Stimulated activated CD4-positive, alpha-beta T cell treated with anti-CD3 and anti-CD28 coated beads, Interleukin-4, amount 100 ng/mL, for 48 hours (primary cell): ENCODE measurements at regions not wholly inside any gene's neighbourhood (a gene's known extent, or its start where the extent isn't known, plus 50 kb on each side); places are given as distances from the start of the nearest gene placed in this dataset.

Source experiments
- DNase-seq, 2 donors: peaks; one replicate each; pipeline ENCODE4 v3.0.0-alpha.2; 2020; ENCODE audit warnings: low read depth in 2 of 2

- no peak for DNase-seq
Measured at GRCh38 chr13:86731987-86732386, 932.8 kb upstream of the SLITRK6 start.

DNA sequence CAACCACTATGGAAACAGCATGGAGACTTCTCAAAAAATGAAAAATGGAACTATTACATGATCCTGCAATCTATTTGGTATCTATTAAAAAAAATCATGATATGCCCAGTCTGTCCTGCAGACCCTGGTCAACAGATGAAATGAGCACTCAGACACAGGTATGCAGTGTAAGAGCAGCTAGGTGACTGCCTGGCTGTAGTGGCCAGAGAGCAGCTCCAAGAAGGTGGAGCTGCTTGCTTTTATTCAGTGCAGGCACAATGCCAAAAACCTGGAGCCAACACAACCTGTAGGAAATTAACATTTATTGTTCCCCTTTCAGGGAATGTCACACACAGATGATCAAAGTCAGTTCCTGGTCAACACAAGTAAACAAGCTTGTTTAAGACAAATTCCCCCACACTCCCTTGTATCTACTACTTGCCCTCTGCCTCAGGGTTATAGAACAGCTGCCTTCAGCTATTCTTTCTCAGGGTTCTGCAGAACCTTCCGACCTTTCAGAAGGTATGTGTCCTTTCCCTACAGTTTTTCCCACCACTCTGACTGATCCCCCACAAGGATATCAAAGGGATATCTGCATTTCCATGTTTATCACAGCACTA lies 933.7 kb upstream of the SLITRK5 start:
- no peak for DNase-seq

GRCh38 chr13:86741762-86742285 lies 929.3 kb upstream of the SLITRK5 start:
- DNase-seq: no peak

DNA sequence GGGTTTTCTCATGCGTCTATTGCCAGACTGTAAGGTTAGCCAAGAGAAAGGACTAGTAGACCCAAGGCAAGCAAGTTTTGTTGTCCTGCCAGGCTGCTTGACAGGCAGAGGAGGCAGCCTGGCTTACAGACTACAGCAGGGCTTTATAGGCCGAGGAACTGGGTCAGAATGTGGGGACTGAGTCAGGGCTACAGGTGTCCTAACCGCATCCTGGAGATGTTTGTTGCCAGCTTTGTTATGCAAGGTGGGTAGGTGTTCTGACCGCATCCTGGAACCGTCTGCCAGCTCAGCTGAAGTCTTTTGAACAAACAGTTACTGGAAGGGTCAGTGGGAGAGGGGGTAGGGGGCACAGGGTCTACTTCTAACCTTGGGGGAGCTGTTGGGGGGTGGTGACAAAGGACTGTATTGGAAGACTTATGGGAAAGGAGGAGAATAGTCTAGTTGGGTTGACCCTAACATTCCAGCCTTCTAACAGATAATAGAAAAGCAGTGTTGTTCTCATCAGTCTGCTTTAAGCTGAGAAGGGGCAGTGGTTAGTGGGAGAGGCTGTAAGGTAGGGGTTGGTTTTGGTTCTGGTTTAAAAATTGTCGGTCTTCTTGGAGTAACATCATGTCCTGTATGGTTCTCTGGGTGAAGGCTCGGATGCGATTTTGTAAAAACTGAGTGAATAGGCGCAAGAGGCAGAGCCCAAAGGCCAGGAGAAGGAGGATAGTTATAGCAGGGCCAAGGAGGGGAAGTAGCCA lies 913.8 kb upstream of the SLITRK5 start:
- DNase-seq: no peak

- DNase-seq: no peak
Measured at GRCh38 chr13:86758116-86758515, 913.1 kb upstream of the SLITRK5 start.

DNA sequence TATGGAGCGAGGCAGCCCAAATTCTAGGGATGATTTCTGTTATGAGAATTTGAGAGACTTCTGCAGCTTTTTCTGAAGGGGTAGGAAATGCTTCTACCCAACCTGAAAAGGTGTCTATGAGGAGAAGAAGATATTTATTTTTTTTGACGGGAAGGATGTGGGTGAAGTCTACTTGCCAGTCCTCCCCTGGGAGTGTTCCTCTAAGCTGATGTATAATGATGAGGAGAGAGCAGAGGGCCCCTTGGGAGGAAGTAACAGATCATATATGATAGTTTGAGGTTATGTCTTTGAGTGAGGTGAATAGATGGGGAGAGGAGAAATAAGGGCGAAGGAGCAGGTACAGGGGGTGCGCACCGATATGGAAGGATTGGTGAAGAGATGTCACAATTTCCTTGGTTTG lies 910.6 kb upstream of the SLITRK5 start:
- no peak for DNase-seq

DNA sequence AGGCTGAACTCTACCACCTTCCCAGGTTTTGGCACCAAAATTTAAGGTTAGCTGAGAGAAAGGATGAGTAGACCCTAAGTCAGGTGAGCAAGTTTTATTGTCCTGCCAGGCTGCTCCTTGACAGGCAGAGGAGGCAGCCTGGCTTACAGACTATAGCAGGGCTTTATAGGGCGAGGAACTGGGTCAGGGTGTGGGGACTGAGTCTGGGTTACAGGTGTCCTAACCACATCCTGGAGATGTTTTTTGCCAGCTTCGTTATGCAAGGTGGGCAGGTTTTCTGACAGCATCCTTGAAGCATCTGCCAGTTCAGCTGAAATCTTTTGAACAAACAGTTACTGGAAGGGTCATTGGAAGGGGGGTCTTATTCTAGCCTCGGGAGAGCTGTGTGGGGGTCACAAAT lies 905.7 kb upstream of the SLITRK5 start:
- DNase-seq: no peak

GRCh38 chr13:86788616-86789015 lies 882.6 kb upstream of the SLITRK5 start:
- no peak for DNase-seq

DNA sequence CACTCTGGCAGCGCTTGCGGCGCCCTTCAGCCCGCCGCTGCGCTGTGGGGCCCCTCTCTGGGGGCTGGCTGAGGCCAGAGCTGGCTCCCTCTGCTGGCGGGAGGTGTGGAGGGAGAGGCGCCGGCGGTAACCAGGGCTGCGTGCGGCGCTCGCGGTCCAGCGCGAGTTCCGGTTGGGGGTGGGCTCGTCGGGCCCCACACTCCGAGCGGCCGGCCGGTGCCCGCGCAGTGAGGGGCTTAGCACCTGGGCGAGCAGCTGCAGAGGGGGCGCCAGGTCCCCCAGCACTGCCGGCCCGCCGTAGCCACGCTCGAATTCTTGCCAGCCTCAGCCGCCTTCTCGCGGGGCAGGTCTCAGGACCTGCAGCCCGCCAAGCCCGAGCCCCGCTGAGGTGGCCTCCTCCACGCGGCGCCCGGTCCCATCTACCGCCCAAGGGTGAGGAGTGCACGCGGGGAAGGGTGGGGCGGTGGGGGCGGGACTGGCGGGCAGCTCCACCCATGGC lies 879.0 kb upstream of the SLITRK5 start:
- no peak for DNase-seq

- DNase-seq: no peak
Measured at GRCh38 chr13:86795858-86796257, 875.3 kb upstream of the SLITRK5 start.

DNA sequence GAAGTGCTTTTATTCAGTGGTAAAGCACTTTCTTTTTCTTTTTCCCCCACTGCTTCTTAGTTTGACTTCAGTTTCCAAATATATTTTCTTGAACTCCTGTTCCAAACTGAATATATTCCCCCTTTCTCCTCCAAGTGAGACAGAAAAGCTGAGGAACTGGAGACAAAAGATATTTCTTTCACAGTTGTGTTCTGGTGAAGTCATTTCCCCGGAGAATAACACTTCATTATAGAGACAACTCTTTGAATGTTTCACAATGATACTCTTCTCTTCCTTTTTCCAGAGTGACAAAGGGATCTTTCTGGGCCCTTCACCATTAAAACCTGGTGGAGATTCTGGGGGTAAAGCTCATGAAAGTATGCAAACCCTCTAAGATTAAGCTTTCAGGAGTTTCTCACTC lies 860.8 kb upstream of the SLITRK5 start:
- DNase-seq: no peak

DNA sequence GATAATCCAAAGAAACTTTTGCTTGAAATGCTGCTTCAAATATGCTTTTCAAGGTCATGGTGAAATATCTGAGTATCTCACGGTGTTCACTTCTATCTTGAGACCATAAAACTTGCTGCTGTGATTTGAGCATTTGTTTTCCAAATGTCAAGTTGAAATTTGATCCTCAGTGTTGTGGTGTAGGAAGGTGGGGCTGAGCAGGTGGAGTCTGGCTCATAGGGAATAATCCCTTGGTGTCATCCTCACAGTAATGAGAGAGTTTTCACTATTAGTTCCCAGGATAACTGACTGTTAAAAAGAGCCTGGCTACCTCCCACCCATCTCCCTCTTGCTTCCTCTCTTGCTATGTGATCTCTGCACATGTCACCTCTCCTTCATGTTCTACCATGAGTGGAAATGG lies 858.0 kb upstream of the SLITRK5 start:
- DNase-seq: no peak

DNA sequence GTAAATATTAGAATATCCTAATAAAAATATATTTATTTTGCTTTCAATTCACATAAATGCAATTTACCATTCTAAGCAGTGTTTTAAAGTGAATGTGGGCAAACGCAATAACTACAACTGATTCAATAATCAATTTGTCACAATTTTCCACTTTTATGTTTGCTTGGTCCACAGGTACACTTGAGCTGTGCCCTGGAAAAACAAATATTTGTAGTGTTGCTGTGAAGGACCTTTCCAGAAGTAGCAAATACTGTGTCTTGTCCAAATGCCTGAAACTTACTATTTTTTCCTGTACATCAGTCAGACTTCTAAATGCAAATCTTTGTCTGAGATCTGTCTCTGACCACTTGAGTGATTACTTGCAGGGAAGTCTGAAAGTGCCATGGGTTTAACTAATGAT lies 845.8 kb upstream of the SLITRK5 start:
- no peak for DNase-seq

- DNase-seq: no peak
Measured at GRCh38 chr13:86826232-86826631, 844.9 kb upstream of the SLITRK5 start.

- DNase-seq: no peak
Measured at GRCh38 chr13:86830046-86830445, 841.1 kb upstream of the SLITRK5 start.

GRCh38 chr13:86831084-86831483 lies 840.1 kb upstream of the SLITRK5 start:
- DNase-seq: no peak

DNA sequence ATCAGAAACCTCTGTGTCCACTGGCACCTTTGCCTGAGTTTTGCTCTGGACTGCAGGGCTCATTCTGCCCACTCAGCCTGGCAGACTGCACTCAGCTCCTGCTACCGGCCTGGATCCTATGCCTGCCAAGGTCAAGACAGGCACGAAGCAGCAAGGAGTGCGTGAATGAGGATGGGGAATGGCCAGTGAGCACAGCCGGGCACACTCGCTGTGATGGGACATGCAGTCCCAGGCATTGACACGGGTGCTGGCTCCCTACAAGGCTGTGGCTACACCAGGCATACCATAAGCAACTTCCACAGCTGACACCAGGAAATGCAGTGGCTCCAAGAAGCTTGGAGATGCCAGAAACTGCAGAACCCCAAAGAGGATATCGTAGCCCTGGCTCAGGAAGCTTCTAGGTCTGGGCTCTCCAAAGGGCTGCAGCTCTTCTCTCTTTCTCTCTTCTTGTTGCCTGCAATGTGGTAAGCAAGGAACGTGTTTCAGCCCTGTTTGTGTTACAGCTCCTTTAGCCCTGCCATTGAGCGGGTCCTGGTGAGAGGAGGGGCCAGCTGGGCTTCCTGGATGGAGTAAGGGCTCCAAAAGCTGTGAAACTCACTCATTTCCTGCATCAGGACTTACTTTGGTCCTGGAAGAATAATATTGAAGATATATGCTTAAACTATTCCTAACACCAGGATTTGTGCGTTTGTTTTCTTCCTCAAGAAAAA lies 832.6 kb upstream of the SLITRK5 start:
- no peak for DNase-seq

DNA sequence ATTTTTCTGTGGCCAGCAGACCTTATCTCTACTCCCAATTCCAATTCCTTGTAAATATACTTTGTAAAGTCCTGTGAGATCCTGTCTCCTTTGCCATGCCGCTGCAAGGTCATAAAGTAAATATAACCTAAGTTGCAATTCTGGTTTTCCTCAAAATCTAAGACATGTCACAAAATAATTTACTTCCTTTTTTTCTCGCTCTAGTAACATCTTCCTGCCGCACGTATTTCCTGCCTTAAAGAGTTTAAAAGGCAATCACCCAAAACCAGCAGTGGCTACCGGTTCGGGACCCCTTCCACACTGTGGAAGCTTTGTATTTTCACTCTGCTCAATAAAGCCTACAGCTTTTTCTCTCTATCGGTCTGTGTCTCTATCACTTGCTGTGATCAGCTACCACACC lies 832.0 kb upstream of the SLITRK5 start:
- DNase-seq: no peak

DNA sequence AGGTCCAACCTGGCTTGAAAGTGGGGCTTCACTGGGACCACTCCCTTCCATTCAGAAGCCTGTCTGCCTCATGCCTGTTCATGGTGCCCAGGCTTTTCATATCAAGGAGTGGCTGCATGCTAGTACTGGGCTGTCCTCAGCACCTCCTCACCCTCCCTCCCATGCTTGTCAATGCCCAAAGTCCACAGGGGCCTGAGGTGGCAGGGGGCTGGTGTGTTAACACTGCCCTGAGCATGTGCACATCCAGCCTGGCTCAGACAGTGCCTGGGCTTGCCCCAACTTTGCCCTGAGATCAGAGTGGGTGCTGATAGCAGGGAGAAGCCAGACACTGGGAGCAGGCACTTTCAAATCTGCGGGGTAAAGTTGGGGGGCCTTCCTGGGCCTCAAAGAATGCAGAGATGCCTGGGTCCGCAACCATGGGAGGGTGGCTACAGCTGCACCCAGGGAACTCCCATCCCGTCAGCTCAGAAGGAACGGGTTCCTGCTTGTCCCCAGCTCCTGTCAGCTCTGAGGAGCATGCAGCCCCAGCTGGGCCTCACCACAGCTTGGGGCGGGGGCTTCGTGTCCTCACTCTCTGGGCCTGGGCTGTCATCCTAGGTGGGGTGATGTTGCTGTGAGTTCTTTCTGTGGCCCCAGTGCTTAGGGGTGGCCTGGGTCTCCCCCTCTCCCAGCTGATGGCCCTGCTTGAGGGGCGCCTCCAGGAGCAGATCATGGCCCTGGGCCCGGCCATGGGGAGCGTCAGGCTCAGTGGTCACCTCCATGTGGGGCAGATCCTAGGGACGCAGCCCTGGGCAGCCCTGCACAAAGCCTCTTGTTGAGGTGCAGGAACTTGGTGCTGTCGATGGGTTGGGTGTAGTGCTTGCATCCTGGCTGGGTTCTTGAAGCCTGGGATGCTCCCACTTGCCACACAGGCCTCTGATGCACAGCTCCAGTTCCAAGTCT lies 830.6 kb upstream of the SLITRK5 start:
- DNase-seq: no peak

- DNase-seq: no peak
Measured at GRCh38 chr13:86841264-86841663, 829.9 kb upstream of the SLITRK5 start.

GRCh38 chr13:86846501-86846900 lies 824.7 kb upstream of the SLITRK5 start:
- DNase-seq: no peak

DNA sequence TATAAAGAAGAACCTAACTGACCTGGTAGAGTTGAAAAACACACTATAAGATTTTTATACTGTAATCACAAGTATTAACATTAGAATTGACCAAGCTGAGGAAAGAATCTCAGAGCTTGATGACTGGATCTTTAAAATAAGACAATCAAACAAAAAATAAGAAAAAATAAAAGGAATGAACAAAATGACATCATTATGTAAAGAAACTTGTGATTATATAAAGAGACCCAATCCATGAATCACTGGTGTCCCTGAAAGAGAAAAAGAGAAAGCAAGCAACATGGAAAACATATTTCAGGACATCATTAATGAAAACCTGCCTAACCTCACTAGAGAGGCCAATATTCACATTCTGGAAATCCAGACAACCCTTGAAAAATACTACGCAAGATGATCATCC lies 822.5 kb upstream of the SLITRK5 start:
- DNase-seq: no peak
